Keratinocyte (primary cell): ENCODE measurements at regions not wholly inside any gene's neighbourhood (a gene's known extent, or its start where the extent isn't known, plus 50 kb on each side); places are given as distances from the start of the nearest gene placed in this dataset.

Experiments used
- CTCF ChIP-seq, 3 experiments: IDR thresholded peaks in 1 of 3; conservative IDR thresholded peaks in 1 of 3; optimal IDR thresholded peaks in 1 of 3; 2 replicates in 2 of 3; 3 replicates in 1 of 3; pipeline versions ENCODE3 to v1.5.1; 2011; ENCODE audit warnings: low read length in 3 of 3, mild to moderate bottlenecking in 3 of 3, moderate library complexity in 2 of 3, control low read depth in 1 of 3, inconsistent platforms in 1 of 3; ENCODE audit not compliant: insufficient read depth in 2 of 3; ENCODE audit errors: extremely low read depth in 1 of 3
- EZH2 ChIP-seq: IDR thresholded peaks from one replicate; pipeline ENCODE4 v1.6.1; 2012; ENCODE audit warnings: inconsistent platforms, mild to moderate bottlenecking, low read length, moderate library complexity

- no peak for TF ChIP-seq CTCF (optimal IDR thresholded peaks at IDR 0.05 in 1 of 3, IDR thresholded peaks at IDR 0.05 in 1 of 3, conservative IDR thresholded peaks at IDR 0.05 in 1 of 3; ENCODE audit: extremely low read depth in 1 of 3, insufficient read depth in 2 of 3, low read length in 3 of 3)
- TF ChIP-seq EZH2: no peak
Observed at GRCh38 chr13:110070046-110070445, 236.9 kb downstream of the COL4A1 start.
